GM23338 (cell line): ENCODE measurements at regions not wholly inside any gene's neighbourhood (a gene's known extent, or its start where the extent isn't known, plus 50 kb on each side); places are given as distances from the start of the nearest gene placed in this dataset.

Source experiments
- ATAC-seq: fragments of 200-7000 bp; cut with Tn5 transposase; 3 replicates; pipeline ENCODE4 v1.9.1; 2020
- DNase-seq: peaks from one replicate; pipeline ENCODE4 v3.0.0-alpha.2; 2015; ENCODE audit warnings: low spot score
- H2AFZ ChIP-seq: fragments of 200-600 bp; sonication (generic); 2 replicates; pipeline ENCODE4 v1.8.0; 2016; ENCODE audit warnings: antibody characterized with exemption, mild to moderate bottlenecking, moderate library complexity
- H3F3A ChIP-seq: fragments of 200-600 bp; sonication (generic); replicated peaks from 2 replicates; pipeline ENCODE4 v1.8.0; 2017; ENCODE audit warnings: antibody characterized with exemption, mixed run types, low read depth
- H3K27ac ChIP-seq: fragments of 200-600 bp; sonication (generic); 2 replicates; pipeline ENCODE4 v1.6.1; 2016; ENCODE audit warnings: low read depth
- H3K27me3 ChIP-seq: fragments of 200-600 bp; sonication (generic); 2 replicates; pipeline ENCODE4 v1.8.0; 2016; ENCODE audit warnings: mild to moderate bottlenecking, mixed run types, moderate library complexity; ENCODE audit not compliant: insufficient read depth
- H3K36me3 ChIP-seq: fragments of 200-600 bp; sonication (generic); 2 replicates; pipeline ENCODE4 v1.8.0; 2016; ENCODE audit warnings: mild to moderate bottlenecking; ENCODE audit not compliant: insufficient read depth
- H3K4me1 ChIP-seq: fragments of 200-600 bp; sonication (generic); 2 replicates; pipeline ENCODE4 v1.8.0; 2016; ENCODE audit warnings: mild to moderate bottlenecking, moderate library complexity; ENCODE audit not compliant: insufficient read depth
- H3K4me2 ChIP-seq: fragments of 200-600 bp; sonication (generic); 2 replicates; pipeline ENCODE4 v1.7.1; 2017; ENCODE audit warnings: mixed run types
- H3K4me3 ChIP-seq: fragments of 200-600 bp; sonication (generic); 2 replicates; pipeline ENCODE4 v1.6.1; 2016; ENCODE audit warnings: mixed run types
- H3K79me2 ChIP-seq: fragments of 200-600 bp; sonication (generic); replicated peaks from 2 replicates; pipeline ENCODE4 v1.8.0; 2017; ENCODE audit warnings: mild to moderate bottlenecking; ENCODE audit not compliant: insufficient read depth
- H3K9me2 ChIP-seq: fragments of 200-600 bp; sonication (generic); 2 replicates; pipeline ENCODE4 v1.8.0; 2017; ENCODE audit not compliant: insufficient read depth
- H4K20me1 ChIP-seq: fragments of 200-600 bp; sonication (generic); replicated peaks from 2 replicates; pipeline ENCODE4 v1.8.0; 2017; ENCODE audit warnings: mild to moderate bottlenecking; ENCODE audit not compliant: insufficient read depth
- H3K27ac Mint-ChIP-seq: 2 replicates; pipeline ENCODE4 v1.8.0; 2020; ENCODE audit warnings: inconsistent platforms, mild to moderate bottlenecking, moderate library complexity, mixed read lengths
- H3K27me3 Mint-ChIP-seq: 3 replicates; pipeline ENCODE4 v1.8.0; 2022; ENCODE audit warnings: low read depth, mild to moderate bottlenecking, moderate library complexity, mixed read lengths, inconsistent platforms; ENCODE audit not compliant: insufficient read depth, poor library complexity
- H3K36me3 Mint-ChIP-seq: 3 replicates; pipeline ENCODE4 v1.8.0; 2021; ENCODE audit warnings: low read depth, mild to moderate bottlenecking, inconsistent platforms, moderate library complexity, mixed read lengths
- H3K4me1 Mint-ChIP-seq: 3 replicates; pipeline ENCODE4 v1.8.0; 2020; ENCODE audit warnings: mild to moderate bottlenecking, inconsistent platforms, mixed read lengths
- H3K4me3 Mint-ChIP-seq: 3 replicates; pipeline ENCODE4 v1.8.0; 2021; ENCODE audit warnings: moderate library complexity, mild to moderate bottlenecking, inconsistent platforms, mixed read lengths
- H3K9me3 Mint-ChIP-seq: 3 replicates; pipeline ENCODE4 v1.8.0; 2020; ENCODE audit warnings: moderate library complexity, mild to moderate bottlenecking, inconsistent platforms, mixed read lengths
- CREB1 ChIP-seq: fragments of 250-450 bp; sonication (Bioruptor Pico); IDR thresholded peaks from 2 replicates; pipeline ENCODE4 v1.5.0; 2020; ENCODE audit warnings: low read depth, mild to moderate bottlenecking, moderate library complexity
- EZH2 ChIP-seq: fragments of 200-600 bp; sonication (generic); IDR thresholded peaks from one replicate; pipeline ENCODE4 v1.8.0; 2017; ENCODE audit warnings: antibody characterized with exemption, mild to moderate bottlenecking, low read depth; ENCODE audit not compliant: unreplicated experiment
- JUNB ChIP-seq: IDR thresholded peaks from one replicate; pipeline ENCODE4 v1.6.1; 2016; ENCODE audit warnings: antibody characterized with exemption; ENCODE audit not compliant: unreplicated experiment
- NANOG ChIP-seq: IDR thresholded peaks from 2 replicates; pipeline ENCODE4 v1.6.1; 2016; ENCODE audit warnings: antibody characterized with exemption, borderline replicate concordance
- STAT1 ChIP-seq: IDR thresholded peaks from one replicate; pipeline ENCODE4 v1.6.1; 2016; ENCODE audit warnings: antibody characterized with exemption; ENCODE audit not compliant: unreplicated experiment
- ZNF114 ChIP-seq: fragments of 250-450 bp; sonication (Bioruptor Pico); IDR thresholded peaks from 2 replicates; pipeline ENCODE4 v1.5.0; 2020; ENCODE audit warnings: mild to moderate bottlenecking, moderate library complexity
- ZNF331 ChIP-seq: fragments of 250-450 bp; sonication (Bioruptor Pico); IDR thresholded peaks from 2 replicates; pipeline ENCODE4 v1.5.0; 2020; ENCODE audit warnings: low read depth, mild to moderate bottlenecking, moderate library complexity
- TF ChIP-seq, protein P1 (sequence below), 2 experiments: fragments of 200-600 bp in 1 of 2; sonication (generic) in 1 of 2; conservative IDR thresholded peaks; 2 replicates each; pipeline versions ENCODE4 v1.5.1 to v1.6.1; 2016 to 2017; ENCODE audit warnings: antibody characterized with exemption in 2 of 2, low read depth in 2 of 2, mild to moderate bottlenecking in 2 of 2, moderate library complexity in 1 of 2
- TF ChIP-seq, protein P2 (sequence below): fragments of 250-450 bp; sonication (Bioruptor Pico); IDR thresholded peaks from 2 replicates; pipeline ENCODE4 v1.5.0; 2020; ENCODE audit warnings: mild to moderate bottlenecking, moderate library complexity

DNA sequence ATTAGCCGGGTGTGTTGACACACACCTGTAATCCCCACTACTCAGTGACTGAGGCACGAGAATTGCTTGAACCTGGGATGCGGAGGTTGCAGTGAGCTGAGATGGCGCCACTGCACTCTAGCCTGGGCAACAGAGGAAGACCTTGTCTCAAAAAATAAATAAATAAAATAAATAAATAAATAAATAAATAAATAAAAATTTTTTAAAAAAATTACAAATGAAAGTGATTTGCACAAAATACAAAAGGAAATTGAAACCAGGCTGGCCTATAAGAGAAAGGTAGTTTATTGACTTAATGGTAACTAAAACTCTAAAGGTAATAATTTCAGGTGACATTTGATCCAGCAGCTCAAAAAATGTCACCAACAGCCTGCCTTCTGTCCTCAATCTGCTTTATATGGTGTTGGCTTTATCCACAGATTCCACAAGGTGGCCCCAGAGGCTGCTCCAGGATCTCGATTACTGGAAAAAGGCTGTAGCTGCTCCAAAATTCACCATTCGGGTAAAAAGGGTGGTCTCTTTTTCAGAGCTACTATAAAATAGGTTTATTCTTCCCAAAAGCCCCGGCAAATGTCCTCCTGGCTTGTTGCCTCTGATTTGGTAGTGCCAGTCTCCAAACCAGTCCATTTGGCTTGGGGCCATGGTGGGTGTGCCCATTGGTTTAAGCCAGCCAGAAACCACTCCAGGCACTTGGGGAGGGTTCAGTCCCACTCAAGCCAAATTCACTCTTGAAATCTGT is 61.4 kb upstream of the TRIM2 start:
- Histone ChIP-seq H3K27me3 (no peaks in the 10 kb centered on the region), H3K79me2 (no peaks in the 10 kb centered on the region), H3K27ac (no peak overlapping the region), H3K36me3 (no peaks in the 10 kb centered on the region), H2AFZ (peak overlapping the region; percentile 52), H3K4me3 (no peak overlapping the region), H3K9me2 (no peaks in the 10 kb centered on the region), H4K20me1 (no peaks in the 10 kb centered on the region), H3F3A (no peaks in the 10 kb centered on the region), H3K4me1 (peaks cover 26% of the 10 kb centered on the region), H3K4me2 (no peak overlapping the region)
- Mint-ChIP-seq H3K9me3 (no peaks in the 10 kb centered on the region), H3K36me3 (no peaks in the 10 kb centered on the region), H3K4me1 (peaks cover 33% of the 10 kb centered on the region), H3K4me3 (no peak overlapping the region), H3K27ac (peak overlapping the region; percentile 76), H3K27me3 (peaks cover 8% of the 10 kb centered on the region)
- ATAC-seq (peak; percentile 78), DNase-seq (peak; percentile 90)
- TF ChIP-seq, protein P1, sequence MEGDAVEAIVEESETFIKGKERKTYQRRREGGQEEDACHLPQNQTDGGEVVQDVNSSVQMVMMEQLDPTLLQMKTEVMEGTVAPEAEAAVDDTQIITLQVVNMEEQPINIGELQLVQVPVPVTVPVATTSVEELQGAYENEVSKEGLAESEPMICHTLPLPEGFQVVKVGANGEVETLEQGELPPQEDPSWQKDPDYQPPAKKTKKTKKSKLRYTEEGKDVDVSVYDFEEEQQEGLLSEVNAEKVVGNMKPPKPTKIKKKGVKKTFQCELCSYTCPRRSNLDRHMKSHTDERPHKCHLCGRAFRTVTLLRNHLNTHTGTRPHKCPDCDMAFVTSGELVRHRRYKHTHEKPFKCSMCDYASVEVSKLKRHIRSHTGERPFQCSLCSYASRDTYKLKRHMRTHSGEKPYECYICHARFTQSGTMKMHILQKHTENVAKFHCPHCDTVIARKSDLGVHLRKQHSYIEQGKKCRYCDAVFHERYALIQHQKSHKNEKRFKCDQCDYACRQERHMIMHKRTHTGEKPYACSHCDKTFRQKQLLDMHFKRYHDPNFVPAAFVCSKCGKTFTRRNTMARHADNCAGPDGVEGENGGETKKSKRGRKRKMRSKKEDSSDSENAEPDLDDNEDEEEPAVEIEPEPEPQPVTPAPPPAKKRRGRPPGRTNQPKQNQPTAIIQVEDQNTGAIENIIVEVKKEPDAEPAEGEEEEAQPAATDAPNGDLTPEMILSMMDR (conservative IDR thresholded peaks at IDR 0.05; ENCODE audit: low read depth in 2 of 2): peak; percentile 90 to 94
- TF ChIP-seq NANOG: no peak

DNA sequence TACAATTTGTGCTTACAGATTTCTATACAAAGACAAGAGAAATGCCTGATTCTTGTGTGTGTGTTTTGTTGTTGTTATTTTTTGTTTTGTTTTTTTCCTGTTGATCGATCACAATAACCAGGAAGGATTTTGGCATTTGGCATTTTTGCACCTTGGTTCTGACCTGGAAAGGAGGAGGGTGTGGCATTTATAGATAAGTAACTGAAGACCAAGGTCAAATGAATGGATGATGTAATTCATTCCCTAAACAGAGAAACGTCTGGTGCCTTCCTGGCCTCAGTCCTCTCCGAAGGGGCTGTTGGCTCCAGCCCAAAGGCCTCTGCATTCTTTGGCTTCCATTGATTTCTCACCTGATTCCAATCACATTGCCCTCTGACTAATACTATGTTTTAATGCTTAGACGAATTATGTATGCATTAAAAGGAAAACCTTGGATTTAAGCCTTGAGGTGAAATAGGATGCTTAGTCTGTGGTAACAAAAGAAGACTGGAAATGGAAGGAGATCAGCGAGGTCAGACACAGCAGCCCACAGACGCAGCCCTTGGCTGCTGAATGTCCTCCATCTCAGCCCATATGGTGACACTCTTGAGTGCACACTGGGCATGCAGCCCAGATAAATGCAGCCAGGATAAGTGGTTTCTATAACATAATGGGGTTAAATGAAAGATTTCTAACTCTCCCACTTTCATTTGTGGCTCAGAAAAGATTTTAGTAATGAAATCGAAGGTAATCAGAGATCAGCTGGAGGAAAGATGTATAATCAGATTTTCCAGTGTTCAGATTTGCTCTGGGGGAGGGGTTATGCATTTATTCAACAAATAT is 60.5 kb upstream of the TRIM2 start:
- Mint-ChIP-seq H3K36me3 (no peaks in the 10 kb centered on the region), H3K9me3 (no peaks in the 10 kb centered on the region), H3K27ac (peak overlapping the region; percentile 76), H3K4me1 (peaks cover 33% of the 10 kb centered on the region), H3K27me3 (peaks cover 6% of the 10 kb centered on the region), H3K4me3 (no peak overlapping the region)
- no peak overlapping the region for H3K27ac ChIP-seq
- H4K20me1 ChIP-seq: no peaks in the 10 kb centered on the region
- H3K79me2 ChIP-seq: no peaks in the 10 kb centered on the region
- TF ChIP-seq JUNB (no peak), NANOG (no peak), STAT1 (no peak), ZNF114 (CRISPR knock-in tag) (no peak), CREB1 (CRISPR knock-in tag) (no peak), ZNF331 (CRISPR knock-in tag) (no peak), EZH2 (no peak)
- TF ChIP-seq, protein P2, sequence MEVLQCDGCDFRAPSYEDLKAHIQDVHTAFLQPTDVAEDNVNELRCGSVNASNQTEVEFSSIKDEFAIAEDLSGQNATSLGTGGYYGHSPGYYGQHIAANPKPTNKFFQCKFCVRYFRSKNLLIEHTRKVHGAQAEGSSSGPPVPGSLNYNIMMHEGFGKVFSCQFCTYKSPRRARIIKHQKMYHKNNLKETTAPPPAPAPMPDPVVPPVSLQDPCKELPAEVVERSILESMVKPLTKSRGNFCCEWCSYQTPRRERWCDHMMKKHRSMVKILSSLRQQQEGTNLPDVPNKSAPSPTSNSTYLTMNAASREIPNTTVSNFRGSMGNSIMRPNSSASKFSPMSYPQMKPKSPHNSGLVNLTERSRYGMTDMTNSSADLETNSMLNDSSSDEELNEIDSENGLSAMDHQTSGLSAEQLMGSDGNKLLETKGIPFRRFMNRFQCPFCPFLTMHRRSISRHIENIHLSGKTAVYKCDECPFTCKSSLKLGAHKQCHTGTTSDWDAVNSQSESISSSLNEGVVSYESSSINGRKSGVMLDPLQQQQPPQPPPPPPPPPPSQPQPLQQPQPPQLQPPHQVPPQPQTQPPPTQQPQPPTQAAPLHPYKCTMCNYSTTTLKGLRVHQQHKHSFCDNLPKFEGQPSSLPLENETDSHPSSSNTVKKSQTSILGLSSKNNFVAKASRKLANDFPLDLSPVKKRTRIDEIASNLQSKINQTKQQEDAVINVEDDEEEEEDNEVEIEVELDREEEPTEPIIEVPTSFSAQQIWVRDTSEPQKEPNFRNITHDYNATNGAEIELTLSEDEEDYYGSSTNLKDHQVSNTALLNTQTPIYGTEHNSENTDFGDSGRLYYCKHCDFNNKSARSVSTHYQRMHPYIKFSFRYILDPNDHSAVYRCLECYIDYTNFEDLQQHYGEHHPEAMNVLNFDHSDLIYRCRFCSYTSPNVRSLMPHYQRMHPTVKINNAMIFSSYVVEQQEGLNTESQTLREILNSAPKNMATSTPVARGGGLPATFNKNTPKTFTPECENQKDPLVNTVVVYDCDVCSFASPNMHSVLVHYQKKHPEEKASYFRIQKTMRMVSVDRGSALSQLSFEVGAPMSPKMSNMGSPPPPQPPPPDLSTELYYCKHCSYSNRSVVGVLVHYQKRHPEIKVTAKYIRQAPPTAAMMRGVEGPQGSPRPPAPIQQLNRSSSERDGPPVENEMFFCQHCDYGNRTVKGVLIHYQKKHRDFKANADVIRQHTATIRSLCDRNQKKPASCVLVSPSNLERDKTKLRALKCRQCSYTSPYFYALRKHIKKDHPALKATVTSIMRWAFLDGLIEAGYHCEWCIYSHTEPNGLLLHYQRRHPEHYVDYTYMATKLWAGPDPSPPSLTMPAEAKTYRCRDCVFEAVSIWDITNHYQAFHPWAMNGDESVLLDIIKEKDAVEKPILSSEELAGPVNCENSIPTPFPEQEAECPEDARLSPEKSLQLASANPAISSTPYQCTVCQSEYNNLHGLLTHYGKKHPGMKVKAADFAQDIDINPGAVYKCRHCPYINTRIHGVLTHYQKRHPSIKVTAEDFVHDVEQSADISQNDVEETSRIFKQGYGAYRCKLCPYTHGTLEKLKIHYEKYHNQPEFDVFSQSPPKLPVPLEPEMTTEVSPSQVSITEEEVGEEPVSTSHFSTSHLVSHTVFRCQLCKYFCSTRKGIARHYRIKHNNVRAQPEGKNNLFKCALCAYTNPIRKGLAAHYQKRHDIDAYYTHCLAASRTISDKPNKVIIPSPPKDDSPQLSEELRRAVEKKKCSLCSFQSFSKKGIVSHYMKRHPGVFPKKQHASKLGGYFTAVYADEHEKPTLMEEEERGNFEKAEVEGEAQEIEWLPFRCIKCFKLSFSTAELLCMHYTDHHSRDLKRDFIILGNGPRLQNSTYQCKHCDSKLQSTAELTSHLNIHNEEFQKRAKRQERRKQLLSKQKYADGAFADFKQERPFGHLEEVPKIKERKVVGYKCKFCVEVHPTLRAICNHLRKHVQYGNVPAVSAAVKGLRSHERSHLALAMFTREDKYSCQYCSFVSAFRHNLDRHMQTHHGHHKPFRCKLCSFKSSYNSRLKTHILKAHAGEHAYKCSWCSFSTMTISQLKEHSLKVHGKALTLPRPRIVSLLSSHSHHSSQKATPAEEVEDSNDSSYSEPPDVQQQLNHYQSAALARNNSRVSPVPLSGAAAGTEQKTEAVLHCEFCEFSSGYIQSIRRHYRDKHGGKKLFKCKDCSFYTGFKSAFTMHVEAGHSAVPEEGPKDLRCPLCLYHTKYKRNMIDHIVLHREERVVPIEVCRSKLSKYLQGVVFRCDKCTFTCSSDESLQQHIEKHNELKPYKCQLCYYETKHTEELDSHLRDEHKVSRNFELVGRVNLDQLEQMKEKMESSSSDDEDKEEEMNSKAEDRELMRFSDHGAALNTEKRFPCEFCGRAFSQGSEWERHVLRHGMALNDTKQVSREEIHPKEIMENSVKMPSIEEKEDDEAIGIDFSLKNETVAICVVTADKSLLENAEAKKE (CRISPR knock-in tag): no peak
- TF ChIP-seq, protein P1 (conservative IDR thresholded peaks at IDR 0.05; ENCODE audit: low read depth in 2 of 2): no peak
- ATAC-seq (peak; percentile 73), DNase-seq (peak; percentile 48)
- H3K27me3 ChIP-seq: no peaks in the 10 kb centered on the region
- no peaks in the 10 kb centered on the region for H3K9me2 ChIP-seq
- H3K4me3 ChIP-seq: no peak overlapping the region
- peak overlapping the region; percentile 52; the same call in 1 of the 2 replicates for H2AFZ ChIP-seq
- H3F3A ChIP-seq: no peaks in the 10 kb centered on the region
- H3K36me3 ChIP-seq: no peaks in the 10 kb centered on the region
- H3K4me2 ChIP-seq: no peak overlapping the region
- peaks cover 26% of the 10 kb centered on the region for H3K4me1 ChIP-seq
